Neuronal stem cell (in vitro differentiated cells): ENCODE measurements at regions not wholly inside any gene's neighbourhood (a gene's known extent, or its start where the extent isn't known, plus 50 kb on each side); places are given as distances from the start of the nearest gene placed in this dataset.

Source experiments
- DNase-seq: peaks from one replicate; pipeline ENCODE4 v3.0.0-alpha.2; 2013; ENCODE audit warnings: low spot score
- H2AFZ ChIP-seq: one replicate; pipeline ENCODE4 v1.6.1; 2013; ENCODE audit warnings: mild to moderate bottlenecking, low read length, inconsistent platforms
- H2AK5ac ChIP-seq: 2 replicates; pipeline ENCODE4 v1.6.1; 2013; ENCODE audit warnings: low read depth, mild to moderate bottlenecking, inconsistent platforms, low read length, moderate library complexity, mixed read lengths
- H2BK120ac ChIP-seq: 2 replicates; pipeline ENCODE4 v1.6.1; 2013; ENCODE audit warnings: low read depth, mild to moderate bottlenecking, inconsistent platforms, low read length, moderate library complexity, mixed read lengths
- H2BK12ac ChIP-seq: one replicate; pipeline ENCODE4 v1.6.1; 2013; ENCODE audit warnings: low read length, inconsistent platforms
- H2BK15ac ChIP-seq: 2 replicates; pipeline ENCODE4 v1.6.1; 2013; ENCODE audit warnings: mild to moderate bottlenecking, low read length, inconsistent platforms, mixed read lengths
- H2BK5ac ChIP-seq: one replicate; pipeline ENCODE4 v1.6.1; 2013; ENCODE audit warnings: inconsistent platforms, mild to moderate bottlenecking, low read length, moderate library complexity
- H3K14ac ChIP-seq: one replicate; pipeline ENCODE4 v1.6.1; 2013; ENCODE audit warnings: low read length, inconsistent platforms
- H3K18ac ChIP-seq: 2 replicates; pipeline ENCODE4 v1.6.1; 2013; ENCODE audit warnings: low read length, inconsistent platforms
- H3K23ac ChIP-seq: 2 replicates; pipeline ENCODE4 v1.6.1; 2013; ENCODE audit warnings: low read depth, mild to moderate bottlenecking, mixed read lengths, low read length, inconsistent platforms; ENCODE audit not compliant: poor library complexity
- H3K27ac ChIP-seq: replicated peaks from 3 replicates; pipeline ENCODE4 v1.5.1; 2013; ENCODE audit warnings: low read length, inconsistent platforms
- H3K27me3 ChIP-seq, 3 experiments: 2 replicates each; pipeline ENCODE4 v1.6.1; 2013; ENCODE audit warnings: low read length in 3 of 3, mild to moderate bottlenecking in 2 of 3, inconsistent platforms in 1 of 3, low read depth in 1 of 3, mixed read lengths in 1 of 3, moderate library complexity in 1 of 3; ENCODE audit not compliant: control insufficient read depth in 3 of 3, insufficient read depth in 3 of 3
- H3K36me3 ChIP-seq, 2 donors: replicated peaks in 1 of 2; 2 replicates each; pipeline ENCODE4 v1.6.1; 2013; ENCODE audit warnings: low read length in 2 of 2; ENCODE audit not compliant: control insufficient read depth in 2 of 2, insufficient read depth in 2 of 2
- H3K4ac ChIP-seq: 2 replicates; pipeline ENCODE4 v1.6.1; 2013; ENCODE audit warnings: inconsistent platforms, mild to moderate bottlenecking, low read length, moderate library complexity
- H3K4me1 ChIP-seq, 2 donors: 1 replicate in 1 of 2; 2 replicates in 1 of 2; pipeline ENCODE4 v1.6.1; 2013; ENCODE audit warnings: low read length in 2 of 2, low read depth in 1 of 2; ENCODE audit not compliant: control insufficient read depth in 2 of 2, insufficient read depth in 1 of 2
- H3K4me2 ChIP-seq: one replicate; pipeline ENCODE4 v1.6.1; 2013; ENCODE audit warnings: mild to moderate bottlenecking, low read length, inconsistent platforms; ENCODE audit not compliant: insufficient read depth, poor library complexity, severe bottlenecking
- H3K4me3 ChIP-seq, 2 donors: 2 replicates each; pipeline ENCODE4 v1.5.1; 2013; ENCODE audit warnings: low read length in 2 of 2, mild to moderate bottlenecking in 2 of 2, inconsistent platforms in 1 of 2, moderate library complexity in 1 of 2
- H3K79me1 ChIP-seq: one replicate; pipeline ENCODE4 v1.6.1; 2013; ENCODE audit warnings: low read depth, mild to moderate bottlenecking, inconsistent platforms, low read length, moderate library complexity
- H3K9ac ChIP-seq: one replicate; pipeline ENCODE4 v1.6.1; 2013; ENCODE audit warnings: mild to moderate bottlenecking, low read depth, low read length, inconsistent platforms; ENCODE audit not compliant: poor library complexity
- H3K9me3 ChIP-seq, 2 donors: replicated peaks in 1 of 2; 2 replicates each; pipeline versions ENCODE3 to v1.6.1; 2013; ENCODE audit warnings: low read length in 2 of 2, mild to moderate bottlenecking in 2 of 2, inconsistent platforms in 1 of 2, low read depth in 1 of 2, mixed read lengths in 1 of 2, moderate library complexity in 1 of 2; ENCODE audit not compliant: control insufficient read depth in 2 of 2, insufficient read depth in 1 of 2
- H4K8ac ChIP-seq: one replicate; pipeline ENCODE4 v1.6.1; 2013; ENCODE audit warnings: low read depth, mild to moderate bottlenecking, inconsistent platforms, low read length, moderate library complexity
- H4K91ac ChIP-seq: one replicate; pipeline ENCODE4 v1.6.1; 2013; ENCODE audit warnings: low read length, low read depth, mild to moderate bottlenecking, inconsistent platforms; ENCODE audit not compliant: poor library complexity
- WGBS, 2 donors: extraction: QIAGEN DNeasy Blood & Tissue Kit; methylation state at CpG; one replicate each; pipeline ENCODE4 v1.1.7; 2013; ENCODE audit warnings: missing lambda C conversion rate in 2 of 2, mixed read lengths in 1 of 2; ENCODE audit not compliant: insufficient read length in 2 of 2, insufficient replicate concordance in 1 of 2; ENCODE audit errors: extremely low coverage in 2 of 2; 5-methylcytosine and 5-hydroxymethylcytosine counted together

- Histone ChIP-seq H3K79me1 (no peaks in the 10 kb centered on the region), H3K4ac (no peak overlapping the region), H3K9me3 (no peaks in the 10 kb centered on the region), H2AFZ (no peak overlapping the region), H3K14ac (no peak overlapping the region), H4K8ac (no peak overlapping the region), H3K27ac (no peak overlapping the region), H4K91ac (no peak overlapping the region), H2BK5ac (no peak overlapping the region), H2AK5ac (no peak overlapping the region), H3K4me3 (no peak overlapping the region), H3K36me3 (no peaks in the 10 kb centered on the region), H2BK12ac (no peak overlapping the region), H3K4me1 (no peaks in the 10 kb centered on the region), H3K18ac (no peak overlapping the region), H3K23ac (no peak overlapping the region), H2BK120ac (no peak overlapping the region), H2BK15ac (no peak overlapping the region), H3K4me2 (no peak overlapping the region), H3K9ac (no peak overlapping the region), H3K27me3 (no peaks in the 10 kb centered on the region)
- no peak for DNase-seq
- no CpG with 5 or more reads among the region's 3 CpGs for WGBS, 2 donors
These were observed 878.4 kb upstream of the GJE1 start for GRCh38 chr6:141254336-141254735.

- H3K14ac ChIP-seq = no peak overlapping the region
- no peak overlapping the region for H4K91ac ChIP-seq
- no peaks in the 10 kb centered on the region for H3K36me3 ChIP-seq
- H3K79me1 ChIP-seq = no peaks in the 10 kb centered on the region
- H2BK12ac ChIP-seq = no peak overlapping the region
- H2AFZ ChIP-seq = no peak overlapping the region
- H4K8ac ChIP-seq = no peak overlapping the region
- no peaks in the 10 kb centered on the region for H3K9me3 ChIP-seq
- no peak overlapping the region for H3K4ac ChIP-seq
- H3K18ac ChIP-seq = no peak overlapping the region
- no peak for DNase-seq
- no CpG with 5 or more reads among the region's 5 CpGs for WGBS, 2 donors
- H2BK5ac ChIP-seq = no peak overlapping the region
- H3K27ac ChIP-seq = no peak overlapping the region
- H3K27me3 ChIP-seq = no peaks in the 10 kb centered on the region
- no peaks in the 10 kb centered on the region for H3K4me1 ChIP-seq
- no peak overlapping the region for H3K4me3 ChIP-seq
- no peak overlapping the region for H3K9ac ChIP-seq
- no peak overlapping the region for H2BK120ac ChIP-seq
- no peak overlapping the region for H2BK15ac ChIP-seq
- H3K4me2 ChIP-seq = no peak overlapping the region
- H3K23ac ChIP-seq = no peak overlapping the region
- H2AK5ac ChIP-seq = no peak overlapping the region
These were observed 879.7 kb upstream of the GJE1 start for GRCh38 chr6:141252828-141253608.

- Histone ChIP-seq H3K4ac (no peak overlapping the region), H3K9ac (no peak overlapping the region), H2BK12ac (no peak overlapping the region), H2AFZ (no peak overlapping the region), H3K4me2 (no peak overlapping the region), H3K79me1 (no peaks in the 10 kb centered on the region), H4K91ac (no peak overlapping the region), H3K27me3 (no peaks in the 10 kb centered on the region), H2BK15ac (no peak overlapping the region), H4K8ac (no peak overlapping the region), H2AK5ac (no peak overlapping the region), H3K4me1 (peaks cover 0 to 2% of the 10 kb centered on the region in 2 donors), H2BK120ac (no peak overlapping the region), H3K23ac (no peak overlapping the region), H3K18ac (no peak overlapping the region), H3K9me3 (peaks cover 0 to 2% of the 10 kb centered on the region in 2 donors), H3K27ac (no peak overlapping the region), H3K4me3 (no peak overlapping the region), H3K36me3 (no peaks in the 10 kb centered on the region), H2BK5ac (no peak overlapping the region), H3K14ac (no peak overlapping the region)
- DNase-seq = no peak
These were observed 881.4 kb upstream of the GJE1 start for GRCh38 chr6:141251286-141251685.

DNA sequence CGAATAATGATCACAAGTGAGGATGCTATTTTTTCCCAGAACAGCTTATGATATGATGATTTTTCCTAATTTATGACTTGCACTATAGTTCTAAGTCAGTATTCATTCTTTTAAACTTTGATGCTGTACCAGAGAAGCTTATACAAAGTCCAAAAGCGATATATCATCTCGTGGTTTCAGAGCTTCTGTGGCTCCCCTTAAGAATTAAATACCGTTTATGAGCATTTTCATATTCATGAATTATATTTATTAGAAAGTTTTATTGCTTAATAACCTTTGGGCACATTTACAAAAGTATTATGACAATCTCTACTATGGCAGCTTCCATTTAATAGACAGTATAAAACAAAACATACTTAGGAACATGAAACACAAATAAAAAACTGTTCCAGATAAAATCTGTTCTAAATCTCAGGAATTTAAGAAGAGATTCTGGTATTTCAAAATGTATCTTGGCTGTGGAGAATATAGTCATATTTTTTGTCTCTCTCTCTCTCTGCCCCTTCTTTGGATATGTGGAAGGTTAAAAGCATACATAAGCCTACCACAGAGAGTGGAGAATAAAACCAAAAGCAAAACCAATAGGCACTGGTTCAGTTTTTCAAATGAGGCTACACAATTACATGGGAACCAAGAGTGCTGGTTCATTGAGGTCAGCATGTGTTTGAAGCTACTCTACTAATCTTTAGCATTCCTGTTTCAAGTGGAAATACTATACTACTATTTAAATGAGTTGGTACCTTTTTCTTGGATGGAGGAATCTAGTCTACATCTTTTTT, 884.5 kb upstream of the GJE1 start:
- WGBS, 2 donors = no CpG with 5 or more reads among the region's 4 CpGs
- Histone ChIP-seq H3K36me3 (no peaks in the 10 kb centered on the region), H3K9ac (no peak overlapping the region), H2AK5ac (no peak overlapping the region), H3K4me1 (peaks cover 0 to 2% of the 10 kb centered on the region in 2 donors), H3K27ac (no peak overlapping the region), H3K23ac (no peak overlapping the region), H3K18ac (no peak overlapping the region), H3K4ac (no peak overlapping the region), H4K91ac (no peak overlapping the region), H3K27me3 (no peaks in the 10 kb centered on the region), H2AFZ (no peak overlapping the region), H3K14ac (no peak overlapping the region), H2BK15ac (no peak overlapping the region), H2BK120ac (no peak overlapping the region), H2BK12ac (no peak overlapping the region), H4K8ac (no peak overlapping the region), H2BK5ac (no peak overlapping the region), H3K79me1 (no peaks in the 10 kb centered on the region), H3K4me2 (no peak overlapping the region), H3K4me3 (no peak overlapping the region), H3K9me3 (peaks cover 0 to 2% of the 10 kb centered on the region in 2 donors)
- DNase-seq = no peak
